ENCODE measurements at regions not wholly inside any gene's neighbourhood (a gene's known extent, or its start where the extent isn't known, plus 50 kb on each side); places are given as distances from the start of the nearest gene placed in this dataset.

DNA sequence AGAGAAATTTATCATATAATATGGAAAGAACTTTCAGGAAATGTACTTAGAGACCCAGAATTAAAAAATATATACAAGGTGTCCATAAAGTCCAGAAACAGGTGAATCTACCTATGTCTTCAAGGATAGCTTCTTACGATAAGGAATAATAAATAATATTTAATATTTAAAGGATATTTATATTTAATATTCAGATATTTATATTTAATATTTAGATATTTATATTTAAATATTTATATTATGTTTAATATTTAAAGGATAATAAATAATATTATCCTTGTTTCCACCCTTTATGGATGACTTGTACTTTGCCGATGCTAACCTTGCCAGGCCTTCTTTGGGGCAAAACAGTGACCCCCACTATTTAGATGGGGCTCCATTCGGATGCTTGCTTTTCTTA is 169.5 kb upstream of the CADM1 start:
- intact Hi-C loops (cut with DNase I) = no loop called here
- H3K4me1 ChIP-seq = peaks cover 7% of the 10 kb centered on the region
- H3K27ac ChIP-seq = no peak overlapping the region

DNA sequence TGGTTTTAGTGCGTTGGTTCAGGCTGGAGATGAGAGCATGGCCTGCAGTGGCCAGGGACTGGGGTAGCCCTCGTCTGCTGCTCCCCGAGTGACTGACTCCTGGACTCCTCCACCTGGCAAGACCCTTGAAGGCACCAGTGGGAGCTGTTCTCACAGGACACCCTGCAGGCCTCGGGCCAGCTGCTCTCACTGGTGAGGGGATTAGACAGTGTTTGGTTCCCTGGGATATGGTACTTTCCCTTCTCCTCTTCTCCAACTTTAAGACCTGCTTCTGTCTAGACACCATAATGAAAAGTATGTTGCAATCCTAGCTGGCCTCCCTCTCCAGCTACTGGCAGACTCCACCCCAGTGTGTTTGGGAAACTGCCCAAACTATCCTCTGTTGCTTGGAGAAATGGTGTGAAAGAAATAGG is 168.8 kb upstream of the CADM1 start:
- no peaks in the 10 kb centered on the region for H3K27me3 ChIP-seq
- H3K4me1 ChIP-seq = peaks cover 7% of the 10 kb centered on the region
- TF ChIP-seq POLR2AphosphoS5 (IDR thresholded peaks at IDR 0.05; ENCODE audit: insufficient read depth in 1 of 2, low read depth in 1 of 2) = peak in 1 of 2 donors; percentile 35
- TF ChIP-seq POLR2A (IDR thresholded peaks at IDR 0.05) = no peak
- intact Hi-C loops (cut with DNase I) = no loop called here
- no peaks in the 10 kb centered on the region for H3K36me3 ChIP-seq
- no peak for DNase-seq (ENCODE audit: extremely low spot score in 2 of 2)
- no peaks in the 10 kb centered on the region for H3K9me3 ChIP-seq
- no peak overlapping the region for H3K4me3 ChIP-seq
- H3K27ac ChIP-seq = no peak overlapping the region

More for the DNA sequence above, 169.5 kb upstream of the CADM1 start:
- Histone ChIP-seq H3K36me3 (no peaks in the 10 kb centered on the region), H3K4me3 (no peak overlapping the region), H3K27me3 (no peaks in the 10 kb centered on the region), H3K9me3 (no peaks in the 10 kb centered on the region)
- no peak for DNase-seq (ENCODE audit: extremely low spot score in 2 of 2)
- TF ChIP-seq POLR2AphosphoS5 (IDR thresholded peaks at IDR 0.05; ENCODE audit: insufficient read depth in 1 of 2, low read depth in 1 of 2) (no peak), POLR2A (IDR thresholded peaks at IDR 0.05) (no peak)
- TF ChIP-seq, protein P1, sequence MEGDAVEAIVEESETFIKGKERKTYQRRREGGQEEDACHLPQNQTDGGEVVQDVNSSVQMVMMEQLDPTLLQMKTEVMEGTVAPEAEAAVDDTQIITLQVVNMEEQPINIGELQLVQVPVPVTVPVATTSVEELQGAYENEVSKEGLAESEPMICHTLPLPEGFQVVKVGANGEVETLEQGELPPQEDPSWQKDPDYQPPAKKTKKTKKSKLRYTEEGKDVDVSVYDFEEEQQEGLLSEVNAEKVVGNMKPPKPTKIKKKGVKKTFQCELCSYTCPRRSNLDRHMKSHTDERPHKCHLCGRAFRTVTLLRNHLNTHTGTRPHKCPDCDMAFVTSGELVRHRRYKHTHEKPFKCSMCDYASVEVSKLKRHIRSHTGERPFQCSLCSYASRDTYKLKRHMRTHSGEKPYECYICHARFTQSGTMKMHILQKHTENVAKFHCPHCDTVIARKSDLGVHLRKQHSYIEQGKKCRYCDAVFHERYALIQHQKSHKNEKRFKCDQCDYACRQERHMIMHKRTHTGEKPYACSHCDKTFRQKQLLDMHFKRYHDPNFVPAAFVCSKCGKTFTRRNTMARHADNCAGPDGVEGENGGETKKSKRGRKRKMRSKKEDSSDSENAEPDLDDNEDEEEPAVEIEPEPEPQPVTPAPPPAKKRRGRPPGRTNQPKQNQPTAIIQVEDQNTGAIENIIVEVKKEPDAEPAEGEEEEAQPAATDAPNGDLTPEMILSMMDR (IDR thresholded peaks at IDR 0.05) = no peak

DNA sequence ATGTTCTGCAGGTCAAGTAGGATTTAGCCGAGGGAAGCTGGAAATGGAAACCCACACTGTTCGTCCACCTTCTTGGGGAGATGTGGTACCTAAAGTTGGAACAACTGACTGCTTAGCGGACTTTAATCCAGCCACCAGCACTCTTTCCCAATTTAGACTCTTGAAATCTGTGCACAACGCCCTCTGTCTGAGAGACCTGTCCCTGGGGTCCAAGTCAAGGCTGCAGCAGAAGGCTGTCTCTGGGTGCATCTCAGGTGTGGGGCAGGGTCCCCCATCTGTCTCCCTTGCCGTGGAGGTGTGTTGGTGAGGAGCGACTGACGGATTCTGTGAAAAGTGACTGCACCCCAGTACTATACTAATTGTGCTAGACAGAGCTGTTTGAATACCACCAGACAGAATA is 168.2 kb upstream of the CADM1 start:
- Histone ChIP-seq H3K36me3 (no peaks in the 10 kb centered on the region), H3K4me3 (no peak overlapping the region), H3K27ac (no peak overlapping the region), H3K4me1 (peaks cover 7% of the 10 kb centered on the region), H3K27me3 (no peaks in the 10 kb centered on the region), H3K9me3 (no peaks in the 10 kb centered on the region)
- no peak for TF ChIP-seq POLR2AphosphoS5 (IDR thresholded peaks at IDR 0.05; ENCODE audit: insufficient read depth in 1 of 2, low read depth in 1 of 2)
- TF ChIP-seq, protein P1 (IDR thresholded peaks at IDR 0.05) = no peak
- no peak for TF ChIP-seq POLR2A (IDR thresholded peaks at IDR 0.05)
- no peak for DNase-seq (ENCODE audit: extremely low spot score in 2 of 2)
- intact Hi-C loops (cut with DNase I) = no loop called here

DNA sequence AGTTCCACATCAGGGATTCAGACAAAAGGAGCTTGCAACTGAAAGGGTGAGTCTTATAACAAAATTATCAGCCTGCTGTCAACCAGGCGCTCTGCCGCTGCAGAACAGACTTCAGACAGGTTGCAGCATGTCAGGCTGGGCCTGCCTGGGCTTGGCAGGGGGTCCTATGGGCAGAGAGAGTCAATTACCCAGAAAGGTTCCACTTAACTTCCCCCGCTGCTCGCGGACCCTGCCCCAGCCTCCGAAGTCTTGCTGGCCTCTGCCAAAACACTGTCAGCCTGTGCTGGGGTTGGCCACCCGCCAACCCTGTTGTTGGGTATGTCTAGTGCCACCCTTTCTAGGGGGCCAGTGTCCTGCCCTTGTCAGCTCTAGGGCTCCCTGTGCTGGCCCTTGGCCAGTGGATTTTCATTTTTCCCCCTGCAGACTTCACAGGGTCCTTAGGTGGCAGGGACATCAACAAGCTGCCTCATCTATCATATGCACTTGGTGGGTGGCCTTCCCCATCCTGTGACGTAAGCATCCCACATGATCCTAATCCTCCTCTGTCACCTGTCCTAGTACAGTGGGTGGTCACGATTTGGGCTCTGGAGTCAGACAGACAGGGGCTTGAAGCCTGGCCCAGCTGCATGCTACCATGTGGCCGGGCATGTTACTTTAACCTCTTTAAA is 166.5 kb upstream of the CADM1 start:
- H3K4me1 ChIP-seq = peaks cover 7% of the 10 kb centered on the region
- no peaks in the 10 kb centered on the region for H3K9me3 ChIP-seq
- no peak for DNase-seq (ENCODE audit: extremely low spot score in 2 of 2)
- H3K27ac ChIP-seq = no peak overlapping the region
- no peak overlapping the region for H3K4me3 ChIP-seq
- no peak for TF ChIP-seq POLR2AphosphoS5 (IDR thresholded peaks at IDR 0.05; ENCODE audit: insufficient read depth in 1 of 2, low read depth in 1 of 2)
- no peak for TF ChIP-seq POLR2A (IDR thresholded peaks at IDR 0.05)
- TF ChIP-seq, protein P1 (IDR thresholded peaks at IDR 0.05) = no peak
- intact Hi-C loops (cut with DNase I) = no loop called here
- H3K27me3 ChIP-seq = no peaks in the 10 kb centered on the region
- H3K36me3 ChIP-seq = no peaks in the 10 kb centered on the region

DNA sequence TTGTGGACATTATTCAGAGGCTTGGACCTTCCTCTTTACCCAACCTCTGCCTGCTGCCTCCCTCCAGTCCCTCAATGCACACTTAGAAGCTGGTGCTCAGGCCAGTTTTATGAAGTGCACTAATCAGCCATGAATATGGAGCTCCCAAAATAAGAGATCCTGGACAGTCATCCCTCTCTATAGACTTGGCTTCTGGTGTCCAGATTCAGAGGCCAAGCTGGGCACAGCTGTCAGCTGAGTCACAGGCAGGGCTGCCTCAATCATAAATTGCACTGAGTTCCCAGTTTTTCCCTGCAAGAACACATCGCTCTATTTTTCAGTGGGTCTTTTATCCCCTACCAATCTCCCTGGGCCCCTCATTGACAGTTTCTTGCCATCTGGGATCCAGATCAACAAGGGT is 161.7 kb upstream of the CADM1 start:
- Histone ChIP-seq H3K4me3 (no peak overlapping the region), H3K27me3 (no peaks in the 10 kb centered on the region), H3K9me3 (no peaks in the 10 kb centered on the region), H3K36me3 (no peaks in the 10 kb centered on the region), H3K4me1 (no peaks in the 10 kb centered on the region), H3K27ac (no peak overlapping the region)
- no peak for DNase-seq (ENCODE audit: extremely low spot score in 2 of 2)
- intact Hi-C loops (cut with DNase I) = no loop called here
- TF ChIP-seq POLR2A (IDR thresholded peaks at IDR 0.05) (no peak), POLR2AphosphoS5 (IDR thresholded peaks at IDR 0.05; ENCODE audit: insufficient read depth in 1 of 2, low read depth in 1 of 2) (no peak)
- TF ChIP-seq, protein P1 (IDR thresholded peaks at IDR 0.05) = no peak
